Naive thymus-derived CD4-positive, alpha-beta T cell (primary cell): ENCODE measurements at regions not wholly inside any gene's neighbourhood (a gene's known extent, or its start where the extent isn't known, plus 50 kb on each side); places are given as distances from the start of the nearest gene placed in this dataset.

ENCODE experiments used
- ATAC-seq: fragments of 150-1000 bp; cut with Tn5 transposase; 2 replicates; pipeline ENCODE4 v1.10.0; 2021; ENCODE audit warnings: mild to moderate bottlenecking, moderate library complexity
- CTCF ChIA-PET: fragments of 350-600 bp; sonication (Branson Sonifier 250); formaldehyde crosslinking; loops from one replicate; lab custom pipeline; 2021; ENCODE audit warnings: antibody characterized with exemption; lab: Charles Lee
- POLR2A ChIA-PET: fragments of 350-600 bp; sonication (Branson Sonifier 250); formaldehyde crosslinking; loops from one replicate; lab custom pipeline; 2021; ENCODE audit warnings: antibody characterized with exemption, inconsistent platforms; lab: Charles Lee
- DNase-seq, 9 donors: peaks; one replicate each; pipeline versions ENCODE4 v3.0.0 to v3.0.0-alpha.2; 2020 to 2022; ENCODE audit warnings: mixed read lengths in 1 of 9
- H3K27ac ChIP-seq: one replicate; pipeline ENCODE4 v1.7.0; 2013; ENCODE audit warnings: mild to moderate bottlenecking, low read depth, low read length, moderate library complexity
- H3K27me3 ChIP-seq, 2 donors: one replicate each; pipeline ENCODE4 v1.7.0; 2013; ENCODE audit warnings: low read length in 2 of 2, mild to moderate bottlenecking in 2 of 2, moderate library complexity in 2 of 2; ENCODE audit not compliant: control insufficient read depth in 2 of 2, insufficient read depth in 2 of 2
- H3K36me3 ChIP-seq, 3 experiments: 1 replicate in 2 of 3; 2 replicates in 1 of 3; pipeline ENCODE4 v1.7.0; 2013; ENCODE audit warnings: low read length in 3 of 3, mild to moderate bottlenecking in 3 of 3, moderate library complexity in 1 of 3; ENCODE audit not compliant: insufficient read depth in 3 of 3, control insufficient read depth in 2 of 3
- H3K4me1 ChIP-seq, 2 donors: one replicate each; pipeline ENCODE4 v1.7.0; 2013; ENCODE audit warnings: low read length in 2 of 2, mild to moderate bottlenecking in 2 of 2, moderate library complexity in 1 of 2; ENCODE audit not compliant: control insufficient read depth in 2 of 2, insufficient read depth in 2 of 2
- H3K4me3 ChIP-seq: 2 replicates; pipeline ENCODE4 v1.7.0; 2013; ENCODE audit warnings: mild to moderate bottlenecking, low read length
- H3K9me3 ChIP-seq, 3 experiments: 1 replicate in 2 of 3; 2 replicates in 1 of 3; pipeline ENCODE4 v1.7.0; 2013; ENCODE audit warnings: low read length in 3 of 3; ENCODE audit not compliant: control insufficient read depth in 2 of 3
- H3K27ac Mint-ChIP-seq, 9 donors: one replicate each; pipeline ENCODE4 v1.8.0; 2020 to 2022; ENCODE audit warnings: mixed read lengths in 9 of 9, mild to moderate bottlenecking in 8 of 9, moderate library complexity in 5 of 9, inconsistent platforms in 2 of 9
- H3K27me3 Mint-ChIP-seq, 5 donors: one replicate each; pipeline ENCODE4 v1.8.0; 2021 to 2022; ENCODE audit warnings: mixed read lengths in 5 of 5, mild to moderate bottlenecking in 1 of 5
- H3K36me3 Mint-ChIP-seq, 5 donors: one replicate each; pipeline ENCODE4 v1.8.0; 2020 to 2022; ENCODE audit warnings: mixed read lengths in 5 of 5, mild to moderate bottlenecking in 3 of 5, inconsistent platforms in 1 of 5
- H3K4me1 Mint-ChIP-seq, 7 donors: one replicate each; pipeline ENCODE4 v1.8.0; 2020 to 2022; ENCODE audit warnings: mixed read lengths in 7 of 7, mild to moderate bottlenecking in 3 of 7, inconsistent platforms in 1 of 7
- H3K4me3 Mint-ChIP-seq, 10 donors: one replicate each; pipeline ENCODE4 v1.8.0; 2020 to 2022; ENCODE audit warnings: mild to moderate bottlenecking in 10 of 10, mixed read lengths in 10 of 10, moderate library complexity in 6 of 10, inconsistent platforms in 2 of 10
- H3K9me3 Mint-ChIP-seq, 11 donors: one replicate each; pipeline ENCODE4 v1.8.0; 2020 to 2022; ENCODE audit warnings: mixed read lengths in 11 of 11, mild to moderate bottlenecking in 4 of 11, inconsistent platforms in 1 of 11, moderate library complexity in 1 of 11
- intact Hi-C, 2 donors: fragments of 100-400 bp; cut with micrococcal nuclease; formaldehyde crosslinking; loops; one replicate each; pipeline ENCODE4 v1.15.1; 2023

- ChIA-PET CTCF (no interaction called here), POLR2A (interaction anchor here (0.7 kb wide), 1 partner anchor 479 kb away, joined by 3 read pairs; no protein-coding TSS in a partner anchor)
- no peak overlapping the region for H3K4me3 Mint-ChIP-seq
These were observed 236.6 kb upstream of the ZNF32 start for GRCh38 chr10:43885252-43885651.

GRCh38 chr10:43884501-43885105 is 235.9 kb upstream of the ZNF32 start:
- H3K4me3 ChIP-seq = no peak overlapping the region
- ChIA-PET CTCF (no interaction called here), POLR2A (interaction anchor here (0.7 kb wide), 1 partner anchor 479 kb away, joined by 3 read pairs; no protein-coding TSS in a partner anchor)
- DNase-seq (no peak), ATAC-seq (no peak)
- H3K4me1 Mint-ChIP-seq = no peaks in the 10 kb centered on the region
- intact Hi-C loops = no loop called here
- H3K27ac ChIP-seq = no peak overlapping the region
- no peak overlapping the region for H3K27ac Mint-ChIP-seq
- H3K9me3 ChIP-seq = no peaks in the 10 kb centered on the region
- no peaks in the 10 kb centered on the region for H3K4me1 ChIP-seq
- no peak overlapping the region for H3K4me3 Mint-ChIP-seq
- H3K27me3 Mint-ChIP-seq = peaks cover 0 to 30% (median 5%) of the 10 kb centered on the region in 5 donors
- H3K9me3 Mint-ChIP-seq = peaks cover 0 to 6% (median 0%) of the 10 kb centered on the region in 11 donors
- no peaks in the 10 kb centered on the region for H3K27me3 ChIP-seq
- no peaks in the 10 kb centered on the region for H3K36me3 Mint-ChIP-seq
- no peaks in the 10 kb centered on the region for H3K36me3 ChIP-seq

More at GRCh38 chr10:43885252-43885651, 236.6 kb upstream of the ZNF32 start:
- Histone ChIP-seq H3K9me3 (no peaks in the 10 kb centered on the region), H3K27me3 (no peaks in the 10 kb centered on the region), H3K4me1 (no peaks in the 10 kb centered on the region), H3K36me3 (no peaks in the 10 kb centered on the region), H3K4me3 (no peak overlapping the region), H3K27ac (no peak overlapping the region)
- Mint-ChIP-seq H3K4me1 (no peaks in the 10 kb centered on the region), H3K36me3 (no peaks in the 10 kb centered on the region), H3K9me3 (peaks cover 0 to 6% (median 0%) of the 10 kb centered on the region in 11 donors), H3K27me3 (peaks cover 0 to 30% (median 5%) of the 10 kb centered on the region in 5 donors), H3K27ac (no peak overlapping the region)
- intact Hi-C loops = no loop called here
- no peak for DNase-seq
- ATAC-seq = no peak

GRCh38 chr10:43882711-43883110 is 234.0 kb upstream of the ZNF32 start:
- Mint-ChIP-seq H3K4me3 (no peak overlapping the region), H3K4me1 (peaks cover 0 to 6% (median 2%) of the 10 kb centered on the region in 7 donors), H3K27me3 (peaks cover 0 to 24% (median 3%) of the 10 kb centered on the region in 5 donors), H3K36me3 (peaks cover 0 to 3% (median 0%) of the 10 kb centered on the region in 5 donors), H3K9me3 (peaks cover 0 to 6% (median 0%) of the 10 kb centered on the region in 11 donors), H3K27ac (no peak overlapping the region)
- no peaks in the 10 kb centered on the region for H3K36me3 ChIP-seq
- intact Hi-C loops = no loop called here
- no peak for ATAC-seq
- H3K27ac ChIP-seq = no peak overlapping the region
- ChIA-PET CTCF (no interaction called here), POLR2A (no interaction called here)
- no peaks in the 10 kb centered on the region for H3K27me3 ChIP-seq
- no peak overlapping the region for H3K4me3 ChIP-seq
- no peaks in the 10 kb centered on the region for H3K4me1 ChIP-seq
- no peaks in the 10 kb centered on the region for H3K9me3 ChIP-seq
- no peak for DNase-seq

- H3K4me3 ChIP-seq = no peak overlapping the region
- ChIA-PET CTCF (interaction anchor here (0.6 kb wide), 1 partner anchor 13 kb away, joined by 3 read pairs; no protein-coding TSS in a partner anchor), POLR2A (no interaction called here)
- H3K27me3 ChIP-seq = no peaks in the 10 kb centered on the region
- H3K4me1 ChIP-seq = no peaks in the 10 kb centered on the region
- Mint-ChIP-seq H3K4me1 (peaks cover 0 to 6% (median 2%) of the 10 kb centered on the region in 7 donors), H3K4me3 (no peak overlapping the region), H3K27ac (no peak overlapping the region), H3K36me3 (peaks cover 0 to 3% (median 0%) of the 10 kb centered on the region in 5 donors), H3K9me3 (peaks cover 0 to 3% (median 0%) of the 10 kb centered on the region in 11 donors), H3K27me3 (peaks cover 0 to 16% (median 0%) of the 10 kb centered on the region in 5 donors)
- H3K9me3 ChIP-seq = no peaks in the 10 kb centered on the region
- intact Hi-C loops = no loop called here
- DNase-seq = no peak
- no peaks in the 10 kb centered on the region for H3K36me3 ChIP-seq
- ATAC-seq = no peak
- no peak overlapping the region for H3K27ac ChIP-seq
These were observed 233.0 kb upstream of the ZNF32 start for GRCh38 chr10:43881657-43882056.

- DNase-seq (no peak), ATAC-seq (no peak)
- Mint-ChIP-seq H3K36me3 (peaks cover 0 to 3% (median 0%) of the 10 kb centered on the region in 5 donors), H3K9me3 (peaks cover 0 to 2% (median 0%) of the 10 kb centered on the region in 11 donors), H3K27me3 (peaks cover 0 to 9% (median 0%) of the 10 kb centered on the region in 5 donors), H3K4me3 (no peak overlapping the region), H3K27ac (no peak overlapping the region), H3K4me1 (peaks cover 0 to 6% (median 2%) of the 10 kb centered on the region in 7 donors)
- Histone ChIP-seq H3K27ac (no peak overlapping the region), H3K27me3 (no peaks in the 10 kb centered on the region), H3K36me3 (no peaks in the 10 kb centered on the region), H3K4me1 (no peaks in the 10 kb centered on the region), H3K9me3 (no peaks in the 10 kb centered on the region), H3K4me3 (no peak overlapping the region)
- ChIA-PET CTCF (no interaction called here), POLR2A (no interaction called here)
- intact Hi-C loops = no loop called here
These were observed 231.5 kb upstream of the ZNF32 start for GRCh38 chr10:43880160-43880559.

- Mint-ChIP-seq H3K27ac (no peak overlapping the region), H3K4me3 (no peak overlapping the region), H3K4me1 (peaks cover 0 to 6% (median 2%) of the 10 kb centered on the region in 7 donors), H3K27me3 (peaks cover 0 to 9% (median 0%) of the 10 kb centered on the region in 5 donors), H3K36me3 (peaks cover 0 to 3% (median 0%) of the 10 kb centered on the region in 5 donors), H3K9me3 (peaks cover 0 to 2% (median 0%) of the 10 kb centered on the region in 11 donors)
- ChIA-PET POLR2A (no interaction called here), CTCF (no interaction called here)
- H3K4me1 ChIP-seq = no peaks in the 10 kb centered on the region
- intact Hi-C loops = no loop called here
- DNase-seq (no peak), ATAC-seq (no peak)
- no peaks in the 10 kb centered on the region for H3K36me3 ChIP-seq
- H3K9me3 ChIP-seq = no peaks in the 10 kb centered on the region
- no peaks in the 10 kb centered on the region for H3K27me3 ChIP-seq
- no peak overlapping the region for H3K4me3 ChIP-seq
- no peak overlapping the region for H3K27ac ChIP-seq
These were observed 231.1 kb upstream of the ZNF32 start for GRCh38 chr10:43879742-43880141.

- Mint-ChIP-seq H3K27me3 (peaks cover 0 to 12% (median 0%) of the 10 kb centered on the region in 5 donors), H3K4me1 (peaks cover 0 to 6% (median 2%) of the 10 kb centered on the region in 7 donors), H3K9me3 (peaks cover 0 to 2% (median 0%) of the 10 kb centered on the region in 11 donors), H3K36me3 (peaks cover 0 to 3% (median 0%) of the 10 kb centered on the region in 5 donors), H3K4me3 (no peak overlapping the region), H3K27ac (no peak overlapping the region)
- no peaks in the 10 kb centered on the region for H3K9me3 ChIP-seq
- no peak overlapping the region for H3K4me3 ChIP-seq
- no peak for DNase-seq
- H3K27me3 ChIP-seq = no peaks in the 10 kb centered on the region
- H3K27ac ChIP-seq = no peak overlapping the region
- H3K36me3 ChIP-seq = no peaks in the 10 kb centered on the region
- no peak for ATAC-seq
- intact Hi-C loops = no loop called here
- CTCF ChIA-PET = no interaction called here
- POLR2A ChIA-PET = no interaction called here
- no peaks in the 10 kb centered on the region for H3K4me1 ChIP-seq
These were observed 230.5 kb upstream of the ZNF32 start for GRCh38 chr10:43879162-43879561.
